Liver (tissue), 8 donors: ENCODE measurements at regions not wholly inside any gene's neighbourhood (a gene's known extent, or its start where the extent isn't known, plus 50 kb on each side); places are given as distances from the start of the nearest gene placed in this dataset.

Experiments used
- DNase-seq: peaks from one replicate; pipeline ENCODE4 v3.0.0-alpha.2; 2017; ENCODE audit warnings: low spot score
- H3K27ac ChIP-seq, 2 donors: one replicate each; pipeline ENCODE4 v1.7.0; 2013; ENCODE audit warnings: inconsistent platforms in 2 of 2, low read length in 2 of 2, control low read depth in 1 of 2, low read depth in 1 of 2, mild to moderate bottlenecking in 1 of 2
- H3K27me3 ChIP-seq, 4 donors: one replicate each; pipeline versions ENCODE4 v1.6.1 to v1.7.0; 2013; ENCODE audit warnings: low read length in 3 of 4, inconsistent platforms in 1 of 4, mild to moderate bottlenecking in 1 of 4, moderate library complexity in 1 of 4; ENCODE audit not compliant: control insufficient read depth in 4 of 4, insufficient read depth in 4 of 4
- H3K36me3 ChIP-seq, 4 donors: one replicate each; pipeline versions ENCODE4 v1.6.1 to v1.7.0; 2013; ENCODE audit warnings: low read length in 3 of 4, mild to moderate bottlenecking in 3 of 4, low read depth in 1 of 4, moderate library complexity in 1 of 4; ENCODE audit not compliant: control insufficient read depth in 4 of 4, insufficient read depth in 3 of 4
- H3K4me1 ChIP-seq, 4 donors: one replicate each; pipeline versions ENCODE4 v1.6.1 to v1.7.0; 2013; ENCODE audit warnings: low read length in 3 of 4, mild to moderate bottlenecking in 3 of 4, moderate library complexity in 1 of 4; ENCODE audit not compliant: control insufficient read depth in 4 of 4, insufficient read depth in 4 of 4
- H3K4me3 ChIP-seq, 3 donors: one replicate each; pipeline versions ENCODE4 v1.6.1 to v1.7.0; 2013; ENCODE audit warnings: low read length in 3 of 3, control low read depth in 1 of 3, low read depth in 1 of 3, mild to moderate bottlenecking in 1 of 3
- H3K9ac ChIP-seq, 2 donors: one replicate each; pipeline ENCODE4 v1.7.0; 2013; ENCODE audit warnings: low read length in 2 of 2, mild to moderate bottlenecking in 2 of 2, moderate library complexity in 2 of 2, control low read depth in 1 of 2, low read depth in 1 of 2
- H3K9me3 ChIP-seq, 4 donors: one replicate each; pipeline versions ENCODE4 v1.6.1 to v1.7.0; 2013; ENCODE audit warnings: low read length in 3 of 4; ENCODE audit not compliant: control insufficient read depth in 4 of 4
- EGR1 ChIP-seq, 2 donors: IDR thresholded peaks; 2 replicates each; pipeline ENCODE4 v1.6.1; 2016 to 2018; ENCODE audit warnings: antibody characterized with exemption in 2 of 2, low read depth in 2 of 2
- FOXA1 ChIP-seq: IDR thresholded peaks from 2 replicates; pipeline ENCODE4 v1.6.1; 2016; ENCODE audit warnings: antibody characterized with exemption
- FOXA2 ChIP-seq: IDR thresholded peaks from 2 replicates; pipeline ENCODE4 v1.6.1; 2016; ENCODE audit warnings: antibody characterized with exemption
- GABPA ChIP-seq, 2 donors: IDR thresholded peaks in 1 of 2; conservative IDR thresholded peaks in 1 of 2; 2 replicates each; pipeline ENCODE4 v1.6.1; 2016; ENCODE audit warnings: antibody characterized with exemption in 2 of 2, mild to moderate bottlenecking in 1 of 2, moderate library complexity in 1 of 2
- HNF4A ChIP-seq, 2 donors: conservative IDR thresholded peaks; 2 replicates each; pipeline ENCODE4 v1.6.1; 2016; ENCODE audit warnings: antibody characterized with exemption in 2 of 2, mild to moderate bottlenecking in 2 of 2
- HNF4G ChIP-seq: IDR thresholded peaks from 2 replicates; pipeline ENCODE4 v1.6.1; 2016; ENCODE audit warnings: antibody characterized with exemption
- JUND ChIP-seq, 2 donors: IDR thresholded peaks; 2 replicates each; pipeline ENCODE4 v1.6.1; 2016; ENCODE audit warnings: antibody characterized with exemption in 2 of 2
- NR2F2 ChIP-seq: IDR thresholded peaks from 2 replicates; pipeline ENCODE4 v1.6.1; 2016; ENCODE audit warnings: antibody characterized with exemption
- RAD21 ChIP-seq, 2 donors: IDR thresholded peaks; 2 replicates each; pipeline ENCODE4 v1.6.1; 2016; ENCODE audit warnings: antibody characterized with exemption in 2 of 2, mild to moderate bottlenecking in 2 of 2
- RXRA ChIP-seq, 2 donors: IDR thresholded peaks; 2 replicates each; pipeline ENCODE4 v1.6.1; 2017 to 2018; ENCODE audit warnings: antibody characterized with exemption in 2 of 2, mild to moderate bottlenecking in 1 of 2
- SP1 ChIP-seq: IDR thresholded peaks from 2 replicates; pipeline ENCODE4 v1.6.1; 2018; ENCODE audit warnings: antibody characterized with exemption, mild to moderate bottlenecking
- TAF1 ChIP-seq: conservative IDR thresholded peaks from 2 replicates; pipeline ENCODE4 v1.6.1; 2016; ENCODE audit warnings: antibody characterized with exemption, mild to moderate bottlenecking
- YY1 ChIP-seq: IDR thresholded peaks from 2 replicates; pipeline ENCODE4 v1.6.1; 2016; ENCODE audit warnings: antibody characterized with exemption, mild to moderate bottlenecking
- WGBS: extraction: QIAGEN DNeasy Blood & Tissue Kit; methylation state at CpG from one replicate; pipeline ENCODE4 v1.1.7; 2013; 5-methylcytosine and 5-hydroxymethylcytosine counted together
- TF ChIP-seq, protein P1 (sequence below): IDR thresholded peaks from 2 replicates; pipeline ENCODE4 v1.6.1; 2016; ENCODE audit warnings: antibody characterized with exemption
- TF ChIP-seq, protein P2 (sequence below): IDR thresholded peaks from 2 replicates; pipeline ENCODE4 v1.6.1; 2016; ENCODE audit warnings: antibody characterized with exemption, mild to moderate bottlenecking
- TF ChIP-seq, protein P3 (sequence below): IDR thresholded peaks from 2 replicates; pipeline ENCODE4 v1.6.1; 2016; ENCODE audit warnings: antibody characterized with exemption
- TF ChIP-seq, protein P4 (sequence below): IDR thresholded peaks from 2 replicates; pipeline ENCODE4 v1.6.1; 2016; ENCODE audit warnings: antibody characterized with exemption
- TF ChIP-seq, protein P5 (sequence below): fragments of 150-350 bp; IDR thresholded peaks from 2 replicates; pipeline ENCODE4 v1.5.1; 2017; ENCODE audit warnings: improper control_type of control experiment, low read depth, low read length; ENCODE audit not compliant: missing input control
- donor health status: healthy.
- donor health status: healthy.
- donor health status: healthy.
- donor health status: healthy.
- donor health status: healthy.

DNA sequence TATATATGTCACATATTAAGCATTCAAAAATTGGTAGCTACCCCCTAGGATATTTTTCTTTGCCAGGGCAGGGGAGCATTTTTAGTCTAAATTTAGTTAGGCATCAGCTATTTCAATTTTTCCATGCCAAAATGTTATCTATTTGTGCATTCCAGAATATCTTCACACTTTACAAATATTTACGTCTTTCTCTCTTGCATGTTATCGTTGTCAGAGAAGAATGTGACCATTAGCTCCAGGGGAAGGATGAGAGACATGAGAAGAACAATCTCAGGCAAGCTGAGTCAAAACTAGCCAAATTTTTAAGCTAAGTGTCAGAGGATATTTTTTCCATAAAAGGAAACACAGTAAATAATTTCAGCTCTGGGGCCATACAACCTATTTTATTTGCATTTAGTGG lies 885.0 kb upstream of the EPHA5 start:
- Histone ChIP-seq H3K4me1 (no peaks in the 10 kb centered on the region), H3K27ac (no peak overlapping the region), H3K9ac (no peak overlapping the region), H3K9me3 (no peaks in the 10 kb centered on the region), H3K36me3 (no peaks in the 10 kb centered on the region), H3K4me3 (no peak overlapping the region), H3K27me3 (no peaks in the 10 kb centered on the region)
- TF ChIP-seq, protein P1, sequence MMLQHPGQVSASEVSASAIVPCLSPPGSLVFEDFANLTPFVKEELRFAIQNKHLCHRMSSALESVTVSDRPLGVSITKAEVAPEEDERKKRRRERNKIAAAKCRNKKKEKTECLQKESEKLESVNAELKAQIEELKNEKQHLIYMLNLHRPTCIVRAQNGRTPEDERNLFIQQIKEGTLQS: no peak
- no peak for TF ChIP-seq TAF1
- no peak for TF ChIP-seq SP1
- TF ChIP-seq, protein P2, sequence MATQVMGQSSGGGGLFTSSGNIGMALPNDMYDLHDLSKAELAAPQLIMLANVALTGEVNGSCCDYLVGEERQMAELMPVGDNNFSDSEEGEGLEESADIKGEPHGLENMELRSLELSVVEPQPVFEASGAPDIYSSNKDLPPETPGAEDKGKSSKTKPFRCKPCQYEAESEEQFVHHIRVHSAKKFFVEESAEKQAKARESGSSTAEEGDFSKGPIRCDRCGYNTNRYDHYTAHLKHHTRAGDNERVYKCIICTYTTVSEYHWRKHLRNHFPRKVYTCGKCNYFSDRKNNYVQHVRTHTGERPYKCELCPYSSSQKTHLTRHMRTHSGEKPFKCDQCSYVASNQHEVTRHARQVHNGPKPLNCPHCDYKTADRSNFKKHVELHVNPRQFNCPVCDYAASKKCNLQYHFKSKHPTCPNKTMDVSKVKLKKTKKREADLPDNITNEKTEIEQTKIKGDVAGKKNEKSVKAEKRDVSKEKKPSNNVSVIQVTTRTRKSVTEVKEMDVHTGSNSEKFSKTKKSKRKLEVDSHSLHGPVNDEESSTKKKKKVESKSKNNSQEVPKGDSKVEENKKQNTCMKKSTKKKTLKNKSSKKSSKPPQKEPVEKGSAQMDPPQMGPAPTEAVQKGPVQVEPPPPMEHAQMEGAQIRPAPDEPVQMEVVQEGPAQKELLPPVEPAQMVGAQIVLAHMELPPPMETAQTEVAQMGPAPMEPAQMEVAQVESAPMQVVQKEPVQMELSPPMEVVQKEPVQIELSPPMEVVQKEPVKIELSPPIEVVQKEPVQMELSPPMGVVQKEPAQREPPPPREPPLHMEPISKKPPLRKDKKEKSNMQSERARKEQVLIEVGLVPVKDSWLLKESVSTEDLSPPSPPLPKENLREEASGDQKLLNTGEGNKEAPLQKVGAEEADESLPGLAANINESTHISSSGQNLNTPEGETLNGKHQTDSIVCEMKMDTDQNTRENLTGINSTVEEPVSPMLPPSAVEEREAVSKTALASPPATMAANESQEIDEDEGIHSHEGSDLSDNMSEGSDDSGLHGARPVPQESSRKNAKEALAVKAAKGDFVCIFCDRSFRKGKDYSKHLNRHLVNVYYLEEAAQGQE: no peak
- TF ChIP-seq RXRA (IDR thresholded peaks at IDR 0.05): no peak
- no peak for TF ChIP-seq YY1
- no peak for TF ChIP-seq GABPA (IDR thresholded peaks at IDR 0.05 in 1 of 2, conservative IDR thresholded peaks at IDR 0.05 in 1 of 2)
- TF ChIP-seq RAD21 (IDR thresholded peaks at IDR 0.05): no peak
- TF ChIP-seq FOXA1: no peak
- TF ChIP-seq, protein P3, sequence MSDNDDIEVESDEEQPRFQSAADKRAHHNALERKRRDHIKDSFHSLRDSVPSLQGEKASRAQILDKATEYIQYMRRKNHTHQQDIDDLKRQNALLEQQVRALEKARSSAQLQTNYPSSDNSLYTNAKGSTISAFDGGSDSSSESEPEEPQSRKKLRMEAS: no peak
- no peak for TF ChIP-seq FOXA2
- no peak for TF ChIP-seq NR2F2
- TF ChIP-seq, protein P4, sequence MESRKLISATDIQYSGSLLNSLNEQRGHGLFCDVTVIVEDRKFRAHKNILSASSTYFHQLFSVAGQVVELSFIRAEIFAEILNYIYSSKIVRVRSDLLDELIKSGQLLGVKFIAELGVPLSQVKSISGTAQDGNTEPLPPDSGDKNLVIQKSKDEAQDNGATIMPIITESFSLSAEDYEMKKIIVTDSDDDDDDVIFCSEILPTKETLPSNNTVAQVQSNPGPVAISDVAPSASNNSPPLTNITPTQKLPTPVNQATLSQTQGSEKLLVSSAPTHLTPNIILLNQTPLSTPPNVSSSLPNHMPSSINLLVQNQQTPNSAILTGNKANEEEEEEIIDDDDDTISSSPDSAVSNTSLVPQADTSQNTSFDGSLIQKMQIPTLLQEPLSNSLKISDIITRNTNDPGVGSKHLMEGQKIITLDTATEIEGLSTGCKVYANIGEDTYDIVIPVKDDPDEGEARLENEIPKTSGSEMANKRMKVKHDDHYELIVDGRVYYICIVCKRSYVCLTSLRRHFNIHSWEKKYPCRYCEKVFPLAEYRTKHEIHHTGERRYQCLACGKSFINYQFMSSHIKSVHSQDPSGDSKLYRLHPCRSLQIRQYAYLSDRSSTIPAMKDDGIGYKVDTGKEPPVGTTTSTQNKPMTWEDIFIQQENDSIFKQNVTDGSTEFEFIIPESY: no peak
- TF ChIP-seq, protein P5, sequence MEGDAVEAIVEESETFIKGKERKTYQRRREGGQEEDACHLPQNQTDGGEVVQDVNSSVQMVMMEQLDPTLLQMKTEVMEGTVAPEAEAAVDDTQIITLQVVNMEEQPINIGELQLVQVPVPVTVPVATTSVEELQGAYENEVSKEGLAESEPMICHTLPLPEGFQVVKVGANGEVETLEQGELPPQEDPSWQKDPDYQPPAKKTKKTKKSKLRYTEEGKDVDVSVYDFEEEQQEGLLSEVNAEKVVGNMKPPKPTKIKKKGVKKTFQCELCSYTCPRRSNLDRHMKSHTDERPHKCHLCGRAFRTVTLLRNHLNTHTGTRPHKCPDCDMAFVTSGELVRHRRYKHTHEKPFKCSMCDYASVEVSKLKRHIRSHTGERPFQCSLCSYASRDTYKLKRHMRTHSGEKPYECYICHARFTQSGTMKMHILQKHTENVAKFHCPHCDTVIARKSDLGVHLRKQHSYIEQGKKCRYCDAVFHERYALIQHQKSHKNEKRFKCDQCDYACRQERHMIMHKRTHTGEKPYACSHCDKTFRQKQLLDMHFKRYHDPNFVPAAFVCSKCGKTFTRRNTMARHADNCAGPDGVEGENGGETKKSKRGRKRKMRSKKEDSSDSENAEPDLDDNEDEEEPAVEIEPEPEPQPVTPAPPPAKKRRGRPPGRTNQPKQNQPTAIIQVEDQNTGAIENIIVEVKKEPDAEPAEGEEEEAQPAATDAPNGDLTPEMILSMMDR: no peak
- TF ChIP-seq HNF4A (conservative IDR thresholded peaks at IDR 0.05): no peak
- no peak for TF ChIP-seq JUND (IDR thresholded peaks at IDR 0.05)
- TF ChIP-seq EGR1 (IDR thresholded peaks at IDR 0.05; ENCODE audit: low read depth in 2 of 2): no peak
- TF ChIP-seq HNF4G: no peak
- 48% methylated on average over 2 of the region's 2 CpGs for WGBS
- no peak for DNase-seq
